IMR-90 (cell line): ENCODE measurements at regions not wholly inside any gene's neighbourhood (a gene's known extent, or its start where the extent isn't known, plus 50 kb on each side); places are given as distances from the start of the nearest gene placed in this dataset.

Experiments
- ATAC-seq: fragments of 200-7000 bp; cut with Tn5 transposase; 2 replicates; pipeline ENCODE4 v1.9.1; 2020; ENCODE audit warnings: low read depth, mild to moderate bottlenecking, moderate library complexity
- BruUV-seq: library from RNA; stranded (reverse); fragments of 400-500 nt; replicated peaks from 2 replicates; lab custom pipeline; 2021; lab: Mats Ljungman, UMichigan
- CTCF ChIA-PET: fragments of 300-600 bp; formaldehyde crosslinking; extraction: SDS; loops from one replicate; lab custom pipeline; 2021; ENCODE audit warnings: antibody characterized with exemption; lab: Yijun Ruan, JAX
- POLR2A ChIA-PET: fragments of 300-600 bp; sonication (Branson Sonifier 250); formaldehyde crosslinking; loops from one replicate; lab custom pipeline; 2022; ENCODE audit warnings: antibody characterized with exemption; ENCODE audit not compliant: unreplicated experiment; lab: Charles Lee
- DNase-seq: peaks from one replicate; pipeline ENCODE4 v3.0.0; 2013
- H2AFZ ChIP-seq: replicated peaks from 2 replicates; pipeline ENCODE3; 2013; ENCODE audit warnings: low read length, mild to moderate bottlenecking; ENCODE audit not compliant: poor library complexity
- H2AK5ac ChIP-seq: 2 replicates; pipeline ENCODE4 v1.6.1; 2013; ENCODE audit warnings: low read depth, low read length, inconsistent platforms
- H2AK9ac ChIP-seq: replicated peaks from 2 replicates; pipeline ENCODE3; 2013; ENCODE audit warnings: mild to moderate bottlenecking, low read depth, low read length, moderate library complexity; ENCODE audit not compliant: poor library complexity
- H2BK120ac ChIP-seq: 2 replicates; pipeline ENCODE4 v1.6.1; 2013; ENCODE audit warnings: low read depth, low read length, inconsistent platforms
- H2BK15ac ChIP-seq: 3 replicates; pipeline ENCODE4 v1.6.1; 2013; ENCODE audit warnings: low read depth, low read length, inconsistent platforms
- H2BK20ac ChIP-seq: 2 replicates; pipeline ENCODE4 v1.6.1; 2013; ENCODE audit warnings: low read depth, mild to moderate bottlenecking, inconsistent platforms, low read length, moderate library complexity
- H2BK5ac ChIP-seq: 2 replicates; pipeline ENCODE4 v1.6.1; 2013; ENCODE audit warnings: mild to moderate bottlenecking, low read depth, low read length, inconsistent platforms; ENCODE audit not compliant: poor library complexity, severe bottlenecking
- H3K14ac ChIP-seq: replicated peaks from 2 replicates; pipeline ENCODE4 v1.6.1; 2013; ENCODE audit warnings: low read depth, low read length, inconsistent platforms
- H3K18ac ChIP-seq: 2 replicates; pipeline ENCODE4 v1.6.1; 2013; ENCODE audit warnings: low read depth, low read length, control low read depth
- H3K23ac ChIP-seq: 2 replicates; pipeline ENCODE4 v1.6.1; 2013; ENCODE audit warnings: low read depth, low read length, inconsistent platforms
- H3K27ac ChIP-seq: 2 replicates; pipeline ENCODE4 v1.5.1; 2013; ENCODE audit warnings: mild to moderate bottlenecking, control low read depth, low read length; ENCODE audit not compliant: insufficient read depth
- H3K27me3 ChIP-seq: 2 replicates; pipeline ENCODE4 v1.6.1; 2013; ENCODE audit warnings: low read length; ENCODE audit not compliant: control insufficient read depth, insufficient read depth
- H3K36me3 ChIP-seq: 2 replicates; pipeline ENCODE4 v1.6.1; 2013; ENCODE audit warnings: low read length, mixed read lengths; ENCODE audit not compliant: control insufficient read depth, insufficient read depth
- H3K4ac ChIP-seq: 2 replicates; pipeline ENCODE4 v1.6.1; 2013; ENCODE audit warnings: low read depth, low read length, inconsistent platforms
- H3K4me1 ChIP-seq: 2 replicates; pipeline ENCODE4 v1.6.1; 2013; ENCODE audit warnings: low read length, mixed read lengths; ENCODE audit not compliant: control insufficient read depth, insufficient read depth
- H3K4me2 ChIP-seq: 2 replicates; pipeline ENCODE4 v1.6.1; 2013; ENCODE audit warnings: low read depth, mild to moderate bottlenecking, control low read depth, low read length, moderate library complexity
- H3K4me3 ChIP-seq: 2 replicates; pipeline ENCODE4 v1.5.1; 2013; ENCODE audit warnings: low read depth, mild to moderate bottlenecking, control low read depth, low read length, moderate library complexity; ENCODE audit not compliant: insufficient read depth
- H3K56ac ChIP-seq: 2 replicates; pipeline ENCODE4 v1.6.1; 2013; ENCODE audit warnings: low read length, inconsistent platforms; ENCODE audit not compliant: insufficient read depth; ENCODE audit errors: extremely low read depth
- H3K79me1 ChIP-seq, 2 experiments: 2 replicates each; pipeline ENCODE4 v1.6.1; 2013; ENCODE audit warnings: low read length in 2 of 2, inconsistent platforms in 1 of 2, low read depth in 1 of 2
- H3K9ac ChIP-seq: 2 replicates; pipeline ENCODE4 v1.6.1; 2013; ENCODE audit warnings: low read depth, low read length, control low read depth
- H3K9me1 ChIP-seq: 2 replicates; pipeline ENCODE4 v1.6.1; 2013; ENCODE audit warnings: low read length, inconsistent platforms; ENCODE audit not compliant: insufficient read depth
- H3K9me3 ChIP-seq: 2 replicates; pipeline ENCODE4 v1.6.1; 2013; ENCODE audit warnings: low read length; ENCODE audit not compliant: control insufficient read depth, insufficient read depth
- H4K20me1 ChIP-seq: 2 replicates; pipeline ENCODE4 v1.6.1; 2013; ENCODE audit warnings: low read length, inconsistent platforms; ENCODE audit not compliant: insufficient read depth
- H4K5ac ChIP-seq: 2 replicates; pipeline ENCODE4 v1.6.1; 2013; ENCODE audit warnings: mild to moderate bottlenecking, low read depth, low read length, control low read depth
- H4K8ac ChIP-seq, 2 experiments: 2 replicates each; pipeline ENCODE4 v1.6.1; 2013; ENCODE audit warnings: low read depth in 2 of 2, low read length in 2 of 2, control low read depth in 1 of 2, inconsistent platforms in 1 of 2
- H4K91ac ChIP-seq: 2 replicates; pipeline ENCODE4 v1.6.1; 2013; ENCODE audit warnings: low read depth, low read length, inconsistent platforms; ENCODE audit not compliant: insufficient read depth
- BHLHE40 ChIP-seq: fragments of 150-350 bp; IDR thresholded peaks from 2 replicates; pipeline ENCODE4 v1.6.1; 2016; ENCODE audit warnings: mild to moderate bottlenecking, low read depth, low read length
- CEBPB ChIP-seq: IDR thresholded peaks from 2 replicates; pipeline ENCODE4 v1.6.1; 2012; ENCODE audit warnings: low read depth, low read length, improper control_type of control experiment
- CHD1 ChIP-seq: IDR thresholded peaks from 2 replicates; pipeline ENCODE4 v1.6.1; 2012; ENCODE audit warnings: low read depth, low read length, improper control_type of control experiment
- FOS ChIP-seq: fragments of 150-350 bp; IDR thresholded peaks from 2 replicates; pipeline ENCODE4 v1.6.1; 2016; ENCODE audit warnings: low read depth, low read length
- MXI1 ChIP-seq: IDR thresholded peaks from 2 replicates; pipeline ENCODE4 v1.6.1; 2012; ENCODE audit warnings: low read depth, mild to moderate bottlenecking, low read length, moderate library complexity, borderline replicate concordance
- NFE2L2 ChIP-seq: fragments of 150-350 bp; IDR thresholded peaks from 2 replicates; pipeline ENCODE4 v1.6.1; 2016; ENCODE audit warnings: low read depth, mild to moderate bottlenecking, low read length
- POLR2A ChIP-seq: IDR thresholded peaks from 2 replicates; pipeline ENCODE4 v1.6.1; 2012; ENCODE audit warnings: mild to moderate bottlenecking, low read depth, low read length
- RAD21 ChIP-seq: IDR thresholded peaks from 2 replicates; pipeline ENCODE4 v1.6.1; 2012; ENCODE audit warnings: low read length, improper control_type of control experiment
- WGBS, 2 experiments: methylation state at CpG; one replicate each; pipeline versions ENCODE4 v1.1.5 to v1.1.7; 2013; ENCODE audit warnings: missing lambda C conversion rate in 2 of 2; ENCODE audit not compliant: insufficient read length in 1 of 2; ENCODE audit errors: extremely low coverage in 2 of 2; 5-methylcytosine and 5-hydroxymethylcytosine counted together
- dilution Hi-C: fragments of 300-500 bp; cut with HindIII; formaldehyde crosslinking; loops from one replicate; pipeline ENCODE4 v1.14.3; 2018; ENCODE audit warnings: low sequenced_read_pairs; ENCODE audit not compliant: unreplicated experiment
- in situ Hi-C: fragments of 300-500 bp; cut with MboI; formaldehyde crosslinking; loops from 3 replicates; pipeline ENCODE4 v1.14.3; 2019; ENCODE audit warnings: low sequenced_read_pairs, inconsistent platforms, mixed read lengths
- intact Hi-C: fragments of 100-400 bp; cut with micrococcal nuclease; formaldehyde crosslinking; loops from 2 replicates; pipeline ENCODE4 v1.10.0; 2022
- TF ChIP-seq, protein P1 (sequence below): conservative IDR thresholded peaks from 2 replicates; pipeline ENCODE4 v1.5.1; 2012; ENCODE audit warnings: mild to moderate bottlenecking, low read depth, low read length, improper control_type of control experiment
- TF ChIP-seq, protein P2 (sequence below): fragments of 150-350 bp; IDR thresholded peaks from 2 replicates; pipeline ENCODE4 v1.6.1; 2017; ENCODE audit warnings: mild to moderate bottlenecking, antibody characterized with exemption, low read length, low read depth

DNA sequence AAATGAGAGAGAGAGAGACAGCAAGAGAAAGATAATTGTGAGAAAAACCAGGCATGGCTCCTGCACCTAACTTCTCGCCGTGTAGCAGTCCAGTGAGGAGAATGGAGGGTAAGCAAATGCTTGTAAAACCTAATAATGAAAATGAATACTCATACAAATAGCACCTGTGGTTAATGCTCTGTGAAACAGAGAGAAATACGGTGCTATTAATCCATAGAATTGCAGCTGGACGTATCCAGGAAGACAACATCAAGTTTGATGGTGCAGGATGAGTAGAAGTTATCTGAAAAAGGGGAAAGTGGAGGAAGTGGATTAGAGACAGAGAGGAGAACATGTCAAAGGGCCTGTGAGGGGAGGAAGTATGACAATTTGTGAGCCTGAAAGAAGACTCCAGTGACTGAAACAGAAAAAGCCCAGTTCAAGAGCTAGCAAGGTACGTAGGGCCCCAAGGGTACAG lies 89.4 kb upstream of the PAK5 start:
- no peak overlapping the region for H3K4me3 ChIP-seq
- ChIA-PET POLR2A (no interaction called here), CTCF (interaction anchor here (0.5 kb wide), 1 partner anchor 310 kb away, joined by 3 read pairs; no protein-coding TSS in a partner anchor)
- no peak overlapping the region for H4K8ac ChIP-seq
- H3K36me3 ChIP-seq: no peaks in the 10 kb centered on the region
- dilution Hi-C loops (no loop called here), in situ Hi-C loops (no loop called here), intact Hi-C loops (no loop called here)
- no peak overlapping the region for H2BK15ac ChIP-seq
- no peak overlapping the region for H3K23ac ChIP-seq
- H3K4me1 ChIP-seq: no peaks in the 10 kb centered on the region
- H3K56ac ChIP-seq: no peak overlapping the region
- no peaks in the 10 kb centered on the region for H3K79me1 ChIP-seq
- no peak overlapping the region for H2BK5ac ChIP-seq
- no peak overlapping the region for H2AFZ ChIP-seq
- no peak overlapping the region for H2AK9ac ChIP-seq
- no TSS peak for BruUV-seq
- no peak for TF ChIP-seq POLR2A
- TF ChIP-seq, protein P1, sequence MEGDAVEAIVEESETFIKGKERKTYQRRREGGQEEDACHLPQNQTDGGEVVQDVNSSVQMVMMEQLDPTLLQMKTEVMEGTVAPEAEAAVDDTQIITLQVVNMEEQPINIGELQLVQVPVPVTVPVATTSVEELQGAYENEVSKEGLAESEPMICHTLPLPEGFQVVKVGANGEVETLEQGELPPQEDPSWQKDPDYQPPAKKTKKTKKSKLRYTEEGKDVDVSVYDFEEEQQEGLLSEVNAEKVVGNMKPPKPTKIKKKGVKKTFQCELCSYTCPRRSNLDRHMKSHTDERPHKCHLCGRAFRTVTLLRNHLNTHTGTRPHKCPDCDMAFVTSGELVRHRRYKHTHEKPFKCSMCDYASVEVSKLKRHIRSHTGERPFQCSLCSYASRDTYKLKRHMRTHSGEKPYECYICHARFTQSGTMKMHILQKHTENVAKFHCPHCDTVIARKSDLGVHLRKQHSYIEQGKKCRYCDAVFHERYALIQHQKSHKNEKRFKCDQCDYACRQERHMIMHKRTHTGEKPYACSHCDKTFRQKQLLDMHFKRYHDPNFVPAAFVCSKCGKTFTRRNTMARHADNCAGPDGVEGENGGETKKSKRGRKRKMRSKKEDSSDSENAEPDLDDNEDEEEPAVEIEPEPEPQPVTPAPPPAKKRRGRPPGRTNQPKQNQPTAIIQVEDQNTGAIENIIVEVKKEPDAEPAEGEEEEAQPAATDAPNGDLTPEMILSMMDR: no peak
- no peak for TF ChIP-seq MXI1
- no peak for TF ChIP-seq BHLHE40
- TF ChIP-seq, protein P2, sequence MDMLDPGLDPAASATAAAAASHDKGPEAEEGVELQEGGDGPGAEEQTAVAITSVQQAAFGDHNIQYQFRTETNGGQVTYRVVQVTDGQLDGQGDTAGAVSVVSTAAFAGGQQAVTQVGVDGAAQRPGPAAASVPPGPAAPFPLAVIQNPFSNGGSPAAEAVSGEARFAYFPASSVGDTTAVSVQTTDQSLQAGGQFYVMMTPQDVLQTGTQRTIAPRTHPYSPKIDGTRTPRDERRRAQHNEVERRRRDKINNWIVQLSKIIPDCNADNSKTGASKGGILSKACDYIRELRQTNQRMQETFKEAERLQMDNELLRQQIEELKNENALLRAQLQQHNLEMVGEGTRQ: no peak
- TF ChIP-seq NFE2L2: no peak
- TF ChIP-seq CHD1: no peak
- TF ChIP-seq FOS: no peak
- no peak for TF ChIP-seq RAD21
- TF ChIP-seq CEBPB: no peak
- 38% methylated on average over 2 of the region's 5 CpGs; no CpG with 5 or more reads in 1 of the 2 experiments for WGBS, 2 experiments
- peaks cover 2% of the 10 kb centered on the region; the same call in 1 of the 2 replicates for H3K27me3 ChIP-seq
- no peak overlapping the region for H3K27ac ChIP-seq
- no peak overlapping the region for H3K4me2 ChIP-seq
- H3K4ac ChIP-seq: no peak overlapping the region
- H3K14ac ChIP-seq: no peak overlapping the region
- H4K5ac ChIP-seq: no peak overlapping the region
- no peak overlapping the region for H3K18ac ChIP-seq
- no peak overlapping the region for H2BK120ac ChIP-seq
- no peak overlapping the region for H4K91ac ChIP-seq
- H2BK20ac ChIP-seq: no peak overlapping the region
- H3K9me3 ChIP-seq: no peaks in the 10 kb centered on the region
- DNase-seq (no peak), ATAC-seq (no peak)
- H3K9me1 ChIP-seq: no peaks in the 10 kb centered on the region
- H4K20me1 ChIP-seq: no peaks in the 10 kb centered on the region
- H3K9ac ChIP-seq: no peak overlapping the region
- H2AK5ac ChIP-seq: no peak overlapping the region
